Putamen (tissue), 1 donor: ENCODE measurements at regions not wholly inside any gene's neighbourhood (a gene's known extent, or its start where the extent isn't known, plus 50 kb on each side); places are given as distances from the start of the nearest gene placed in this dataset.
"Not testable (repeated sequence)": the region's sequence is repeated elsewhere in the genome, so short reads cannot be mapped to it uniquely, and the experiment has no call there.

Experiments
- DNase-seq: peaks from one replicate; pipeline ENCODE4 v3.0.0-alpha.2; 2016; ENCODE audit warnings: low spot score

DNA sequence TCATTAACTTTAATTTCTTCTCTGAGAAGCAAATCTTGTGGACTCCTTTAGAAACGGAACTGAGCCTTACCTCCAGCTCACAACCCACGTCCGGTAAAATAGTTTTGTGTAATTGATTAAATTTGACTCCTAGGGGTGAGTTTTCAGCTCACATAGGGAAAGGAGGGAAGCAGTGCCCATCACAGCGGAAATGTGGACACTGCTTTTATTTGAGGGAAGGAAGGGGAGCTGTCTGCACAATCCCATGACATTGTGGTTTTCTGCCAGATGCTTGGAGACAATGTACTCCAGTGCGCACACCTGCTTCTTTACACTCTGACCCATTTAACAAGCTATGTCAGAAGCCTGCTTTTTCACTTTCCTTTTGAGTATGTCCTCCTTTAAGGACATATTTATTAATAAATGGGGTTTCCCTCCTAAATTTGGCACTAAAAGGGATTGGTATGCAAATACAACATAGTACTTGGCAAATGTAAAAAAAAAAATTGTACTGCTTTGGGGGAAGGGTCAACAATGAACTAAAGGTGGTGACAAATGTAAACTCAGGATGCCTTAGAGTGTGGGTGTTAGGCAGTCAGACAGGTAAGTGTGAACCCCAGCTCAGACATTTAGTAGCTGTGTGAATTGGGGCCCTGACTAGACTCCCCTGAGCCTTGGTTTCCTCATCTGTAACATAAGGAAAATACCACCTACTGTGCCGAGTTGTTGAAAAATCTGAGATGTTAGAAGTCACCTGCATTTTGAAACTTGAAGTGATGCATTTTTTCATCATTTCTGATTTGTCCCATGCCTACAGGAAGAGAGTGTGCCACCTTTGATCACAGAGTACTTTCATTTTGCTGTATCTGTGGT lies 90.2 kb upstream of the KLF6 start:
- DNase-seq: no peak

DNA sequence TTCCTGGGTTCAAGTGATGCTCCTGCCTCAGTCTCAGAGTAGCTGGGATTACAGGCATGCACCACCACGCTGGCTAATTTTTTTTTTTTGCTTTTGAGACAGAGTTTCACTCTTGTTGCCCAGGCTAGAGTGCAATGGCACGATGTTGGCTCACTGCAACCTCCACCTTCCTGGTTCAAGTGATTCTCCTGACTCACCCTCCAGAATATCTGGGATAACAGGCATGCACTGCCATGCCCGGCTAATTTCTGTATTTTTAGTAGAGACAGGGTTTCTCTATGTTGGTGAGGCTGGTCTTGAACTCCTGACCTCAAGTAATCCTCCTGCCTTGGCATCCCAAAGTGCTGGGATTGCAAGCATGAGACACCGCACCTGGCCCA lies 89.6 kb upstream of the KLF6 start:
- DNase-seq: not testable (repeated sequence)

DNA sequence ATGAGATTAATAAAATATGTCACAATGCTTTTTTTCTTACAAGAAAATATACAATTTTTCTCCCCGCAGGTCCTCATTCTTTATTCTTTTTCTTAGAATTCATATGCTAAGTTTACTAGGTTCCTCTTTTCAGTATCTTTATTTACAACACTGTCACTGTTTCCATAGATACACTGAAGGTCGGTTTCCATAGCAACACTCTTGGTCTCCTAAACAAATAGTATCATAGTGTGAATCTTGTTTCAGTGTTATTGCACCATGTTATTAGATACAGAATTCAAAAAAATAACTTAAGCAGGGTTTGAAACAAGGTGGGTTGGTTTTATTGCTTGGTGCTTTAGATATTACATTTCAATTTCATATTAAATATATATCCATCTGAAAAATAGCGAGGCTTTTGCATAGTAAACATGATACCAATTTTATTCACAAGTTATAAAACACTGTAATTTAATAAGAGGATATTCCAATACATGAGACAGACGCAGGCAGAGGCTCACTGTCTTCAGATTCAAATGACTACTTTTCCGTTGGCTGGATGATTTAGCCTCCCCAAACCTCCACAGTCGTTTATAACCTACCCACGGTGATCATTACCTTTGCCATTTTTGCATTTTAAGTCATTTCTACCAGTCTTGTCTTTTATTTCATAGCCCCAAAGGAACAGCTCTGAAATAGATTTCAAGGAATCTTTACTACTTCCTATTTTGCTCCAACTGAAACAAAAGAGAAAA lies 88.9 kb upstream of the KLF6 start:
- DNase-seq: no peak

DNA sequence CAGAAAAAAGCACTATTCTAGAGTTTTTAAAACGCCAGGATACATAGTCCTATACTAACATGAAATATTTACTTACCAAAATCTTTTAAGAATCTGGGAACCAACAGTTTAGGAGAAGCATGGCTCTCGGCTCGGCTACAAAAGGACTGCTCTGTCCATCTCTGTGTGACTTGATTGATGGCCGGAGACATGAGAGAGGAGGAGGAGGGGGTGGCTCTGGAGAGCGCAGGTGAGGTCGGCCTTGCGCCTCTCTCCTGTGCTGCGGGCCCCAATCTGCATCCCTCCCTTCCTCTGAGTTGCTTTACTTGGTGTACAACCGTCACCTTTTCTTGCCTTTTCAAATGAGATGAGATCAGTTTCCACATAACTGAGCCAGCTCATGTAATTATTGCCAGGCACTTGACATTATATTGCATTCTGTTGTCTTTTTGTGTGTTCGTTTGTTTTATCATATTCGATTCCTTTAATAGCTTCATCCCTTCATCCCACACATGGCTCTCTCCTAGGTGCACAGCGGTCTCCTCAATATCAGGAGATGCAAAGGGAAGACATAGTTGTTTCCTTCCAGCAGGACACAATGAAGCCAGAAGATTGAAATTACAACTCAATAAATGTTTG lies 87.8 kb upstream of the KLF6 start:
- DNase-seq: no peak

DNA sequence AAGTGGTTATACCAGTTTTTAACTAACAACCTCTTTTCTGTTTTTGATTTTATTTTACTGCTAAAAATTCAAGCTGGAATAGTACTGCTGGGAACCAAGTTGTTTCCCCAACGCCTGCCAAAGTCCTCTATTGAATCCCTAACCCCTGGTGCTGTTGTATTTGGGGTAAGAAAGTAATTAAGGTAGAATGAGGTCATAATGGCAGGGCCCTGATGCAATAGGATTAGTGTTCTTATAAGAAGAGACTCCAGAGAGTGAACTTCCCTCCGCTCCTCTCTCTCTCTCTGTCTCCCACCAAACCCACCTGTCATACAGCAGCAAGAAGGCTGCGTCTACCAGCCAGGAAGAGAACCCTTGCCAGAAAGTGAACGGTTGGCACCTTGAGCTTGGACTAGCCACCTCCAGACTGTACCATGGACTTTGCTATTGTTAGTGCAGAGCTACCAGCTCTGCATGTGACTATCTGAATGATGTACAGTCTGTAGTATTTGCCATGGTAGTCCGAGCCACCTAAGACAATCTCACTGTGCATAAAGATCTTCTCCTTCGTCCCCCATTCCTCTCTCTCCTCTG lies 86.5 kb upstream of the KLF6 start:
- no peak for DNase-seq

DNA sequence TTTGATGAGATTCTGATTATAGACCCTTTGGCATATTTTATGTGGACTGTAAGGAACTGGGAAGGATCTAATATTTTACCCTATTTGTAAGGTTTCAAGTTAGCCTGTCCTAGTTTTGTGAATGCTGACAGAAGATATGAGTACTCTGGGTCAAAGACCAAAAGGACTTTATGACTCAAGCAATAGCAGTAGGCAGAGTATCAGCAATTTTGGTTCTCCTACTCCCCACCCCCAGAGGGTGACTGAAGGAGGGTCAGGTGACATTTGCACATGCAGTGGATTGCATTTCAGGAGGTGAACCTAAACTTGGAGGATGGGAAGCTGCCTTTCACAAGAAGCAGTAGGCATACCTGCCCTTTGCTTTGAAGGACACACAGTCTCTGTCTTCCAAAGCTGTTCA lies 84.0 kb upstream of the KLF6 start:
- no peak for DNase-seq

DNA sequence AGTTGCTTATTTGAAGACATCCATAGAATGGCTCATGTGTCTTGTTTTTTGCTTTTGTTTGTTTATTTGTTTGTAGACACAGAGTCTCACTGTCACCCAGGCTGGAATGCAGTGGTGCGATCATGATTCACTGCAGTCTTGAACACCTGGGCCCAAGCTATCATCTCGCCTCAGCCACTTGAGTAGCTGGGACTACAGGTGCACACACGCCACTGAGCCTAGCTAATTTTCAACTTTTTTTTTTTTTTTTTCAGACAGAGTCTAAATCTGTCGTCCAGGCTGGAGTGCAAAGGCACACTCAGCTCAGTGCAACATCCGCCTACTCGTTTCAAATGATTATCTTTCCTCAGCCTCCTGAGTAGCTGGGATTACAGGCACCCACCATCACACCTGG lies 83.3 kb upstream of the KLF6 start:
- no peak for DNase-seq

DNA sequence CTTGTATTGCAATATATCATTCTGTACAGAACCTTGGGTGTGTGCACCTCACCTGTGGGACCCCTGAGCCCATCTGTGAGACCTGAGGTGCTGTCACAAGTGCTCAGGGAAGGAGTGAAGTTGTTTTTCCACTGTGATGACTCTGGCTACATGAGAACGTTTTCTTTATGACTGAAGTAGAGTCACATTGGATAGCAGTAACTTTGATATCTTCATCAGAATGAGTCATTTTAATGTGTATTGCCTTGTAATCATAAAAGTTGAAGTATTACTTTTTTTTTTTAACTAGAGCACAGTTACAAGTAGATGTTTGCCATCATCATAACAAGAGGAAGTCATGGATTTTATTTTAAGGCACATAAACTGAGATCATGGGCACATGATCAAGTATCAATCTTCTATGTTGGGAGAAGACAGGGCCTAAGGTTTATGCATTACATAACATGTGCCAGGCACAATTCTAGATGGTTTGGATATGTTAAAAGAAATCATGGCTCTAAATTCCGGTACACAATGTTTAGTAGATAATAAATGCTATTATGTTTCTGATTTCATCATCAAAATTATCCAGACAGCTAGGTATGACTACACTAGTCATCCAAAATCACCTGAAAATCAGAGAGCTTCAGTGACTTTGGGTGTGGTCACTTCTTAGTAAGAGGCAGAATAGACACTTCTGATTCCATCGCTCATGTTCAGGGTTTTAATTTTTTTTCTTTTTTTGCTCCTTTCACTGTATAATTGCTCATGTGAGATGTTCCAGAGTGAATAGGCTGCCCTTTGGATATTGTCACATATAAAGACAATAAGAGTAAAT lies 82.7 kb upstream of the KLF6 start:
- DNase-seq: no peak

DNA sequence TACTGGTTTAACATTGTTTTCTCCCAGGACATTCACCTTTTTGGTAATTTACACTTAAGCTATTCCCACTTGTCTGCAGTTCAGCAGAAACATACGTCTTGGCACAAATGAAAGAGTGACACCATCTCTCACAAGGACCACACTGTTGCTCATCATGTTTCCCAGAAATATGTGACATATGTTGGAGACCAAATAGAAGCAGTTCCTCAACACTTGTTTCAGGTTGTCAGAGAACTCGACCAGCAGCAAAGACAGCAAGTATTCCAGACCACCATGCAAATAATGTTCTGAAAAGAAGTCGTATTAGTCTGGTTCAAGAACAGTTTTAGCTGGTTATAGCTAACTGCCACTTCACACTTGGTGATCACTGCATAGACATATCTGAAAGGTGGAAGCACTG lies 81.3 kb upstream of the KLF6 start:
- no peak for DNase-seq

DNA sequence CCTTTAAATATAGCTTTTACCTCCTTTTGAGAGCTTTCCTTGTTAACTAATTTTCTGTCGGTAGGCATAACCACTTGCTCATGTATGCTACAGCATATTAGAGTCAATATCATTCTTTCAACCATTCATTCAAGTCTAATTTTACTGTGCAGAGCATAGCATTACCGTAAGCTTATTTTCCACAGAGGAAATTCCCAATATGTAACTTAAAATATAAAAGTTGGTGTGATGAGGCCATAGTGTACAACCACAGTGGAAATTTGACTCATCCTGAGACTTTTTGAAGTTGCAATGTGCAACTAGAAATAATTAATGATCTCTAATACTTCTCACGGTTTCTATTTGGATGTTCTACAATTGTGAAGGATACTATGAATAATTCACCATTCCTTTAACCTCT lies 80.6 kb upstream of the KLF6 start:
- no peak for DNase-seq

DNA sequence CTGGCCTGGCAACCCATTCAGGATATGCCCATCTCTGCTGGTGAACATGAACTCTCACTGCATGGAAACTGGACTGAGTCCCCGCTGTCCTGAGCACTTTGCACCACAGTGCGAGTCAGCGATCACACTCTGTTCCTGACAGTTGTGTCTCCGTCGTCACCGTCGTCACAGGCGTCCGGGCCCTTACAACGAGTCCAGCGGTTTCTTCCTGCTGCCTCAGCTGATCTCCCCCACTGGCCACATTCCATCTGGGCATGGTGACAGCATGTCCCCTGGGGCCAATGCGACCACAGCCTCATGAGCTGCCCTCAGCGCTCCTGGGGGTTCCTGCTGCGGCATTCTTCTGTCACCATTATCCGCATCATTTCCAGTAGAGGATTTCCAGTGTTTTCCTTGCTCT lies 76.8 kb upstream of the KLF6 start:
- DNase-seq: no peak

DNA sequence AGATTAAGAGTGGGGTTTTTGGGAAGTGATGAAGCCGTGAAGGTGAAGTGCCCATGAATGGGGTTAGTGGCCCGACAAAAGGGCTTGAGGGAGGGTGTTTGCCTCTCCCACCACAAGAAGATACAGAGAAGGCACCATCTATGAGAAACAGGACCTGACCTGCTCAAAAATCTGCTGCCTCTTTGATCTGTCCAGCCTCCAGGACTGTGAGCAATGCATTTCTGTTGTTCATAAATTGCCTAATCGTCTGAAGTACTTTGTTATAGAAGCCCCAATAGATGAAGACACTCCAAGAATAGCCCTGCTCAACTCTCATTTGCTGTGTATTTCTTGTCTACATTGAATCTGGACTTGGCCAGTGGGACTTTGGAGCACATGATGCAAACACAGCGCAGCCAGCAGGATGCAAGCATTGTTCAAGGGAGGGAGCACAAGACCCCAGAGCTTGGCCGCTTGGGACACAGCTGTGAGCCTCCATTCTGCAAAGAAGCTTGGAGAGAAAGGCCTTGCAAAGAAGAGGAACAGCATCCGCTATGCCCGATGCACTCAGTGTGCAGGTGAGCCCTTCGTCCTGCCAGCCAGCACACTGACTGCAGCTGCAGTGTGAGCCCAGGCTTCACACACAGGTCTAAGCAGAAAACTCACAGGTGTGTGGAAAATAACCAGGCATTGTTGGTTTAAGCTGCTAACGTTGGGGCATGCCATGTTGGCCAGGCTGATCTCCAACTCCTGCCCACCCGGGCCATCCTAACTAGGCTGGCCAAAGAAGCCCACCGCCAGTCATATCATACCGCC lies 73.2 kb upstream of the KLF6 start:
- no peak for DNase-seq

DNA sequence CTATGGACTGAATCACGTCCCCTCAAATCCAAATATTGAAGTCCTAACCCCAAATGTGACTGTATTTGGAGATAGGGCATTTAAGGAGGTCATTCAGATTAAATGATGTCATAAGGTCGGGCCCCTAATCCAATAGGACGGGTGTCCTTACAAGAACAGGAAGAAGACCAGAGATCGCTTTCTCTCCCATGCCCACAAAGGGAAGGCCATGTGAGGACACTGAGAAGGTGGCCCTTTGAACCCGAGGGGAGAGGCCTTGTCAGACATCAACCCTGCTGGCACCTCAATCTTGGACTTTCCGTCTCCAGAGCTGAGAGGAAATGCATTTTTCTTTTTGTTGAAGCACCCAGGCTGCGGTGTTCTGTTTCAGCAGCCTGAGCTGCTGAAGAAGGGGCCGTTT lies 72.3 kb upstream of the KLF6 start:
- DNase-seq: no peak

DNA sequence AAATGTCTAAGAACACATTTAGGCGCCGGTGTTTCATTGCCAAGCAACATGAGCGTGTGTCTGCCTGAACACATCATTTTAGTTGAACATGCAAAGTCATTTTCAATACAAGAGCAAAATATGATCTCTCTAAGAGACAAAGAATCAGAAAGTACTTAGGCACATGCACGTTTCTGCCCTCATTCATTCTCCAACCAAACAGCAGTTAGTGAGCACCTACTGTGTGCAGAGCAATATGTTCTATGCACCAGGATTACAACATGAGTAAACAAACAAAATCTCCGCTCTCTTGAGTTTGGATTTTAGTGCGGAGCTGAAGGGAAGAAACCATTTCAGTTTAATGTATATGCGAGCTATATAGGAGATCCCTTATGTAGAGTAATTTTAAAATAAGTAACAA lies 71.6 kb upstream of the KLF6 start:
- no peak for DNase-seq

DNA sequence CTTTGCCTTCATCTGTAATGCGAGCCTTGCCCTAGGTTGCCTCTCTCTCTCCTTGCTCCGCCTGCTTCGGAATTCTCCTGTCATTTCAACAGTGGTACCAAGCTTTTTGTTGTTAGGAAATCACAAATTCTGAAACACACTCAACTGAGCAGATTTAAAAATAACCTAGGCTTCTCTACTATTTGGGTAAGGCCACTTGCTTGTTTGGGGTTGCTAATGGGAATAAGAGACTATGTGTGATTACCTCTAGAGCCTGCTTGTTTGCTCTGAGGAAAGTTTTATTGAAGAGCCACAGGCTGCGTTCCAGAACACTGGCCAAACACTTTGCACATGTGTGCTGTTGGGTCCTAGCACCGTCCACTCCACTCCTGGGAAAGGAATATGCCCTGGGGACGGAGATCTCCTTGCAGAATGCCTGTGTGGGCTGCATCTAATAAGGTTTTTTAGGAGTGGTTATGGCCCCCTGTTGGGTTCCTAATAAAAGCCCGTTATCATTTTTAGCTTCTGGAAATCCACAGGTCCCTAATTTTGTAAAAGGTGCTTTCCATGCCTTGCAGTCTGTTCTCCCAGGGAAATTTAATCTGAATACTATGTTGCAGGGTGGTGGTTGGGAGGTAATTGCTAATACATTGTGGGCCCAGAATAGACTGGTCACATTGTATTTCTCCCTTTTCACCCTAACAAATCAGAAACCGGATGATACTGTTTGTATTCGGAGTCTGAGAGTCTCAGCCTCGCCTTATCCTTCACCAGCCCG lies 68.7 kb upstream of the KLF6 start:
- no peak for DNase-seq

DNA sequence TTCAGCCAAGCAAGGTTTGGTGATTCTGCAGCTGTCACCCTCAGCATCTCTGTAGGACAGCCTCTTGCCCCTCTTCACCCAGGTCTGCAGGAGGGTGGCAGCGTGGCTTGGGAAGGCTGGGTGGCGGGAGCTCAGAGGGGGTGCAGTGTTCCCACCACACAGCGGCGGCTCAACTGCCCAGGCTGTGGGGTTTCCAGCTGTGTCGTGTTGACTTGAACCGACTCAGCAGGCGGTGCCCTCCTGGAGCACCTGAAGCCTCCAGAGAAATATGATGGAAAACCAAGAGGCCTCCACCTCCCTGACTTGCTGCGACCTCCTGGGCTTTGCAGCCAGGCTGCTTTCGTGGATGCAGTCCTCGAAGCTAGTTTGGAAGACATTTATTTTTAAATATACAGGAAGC lies 68.0 kb upstream of the KLF6 start:
- DNase-seq: no peak

DNA sequence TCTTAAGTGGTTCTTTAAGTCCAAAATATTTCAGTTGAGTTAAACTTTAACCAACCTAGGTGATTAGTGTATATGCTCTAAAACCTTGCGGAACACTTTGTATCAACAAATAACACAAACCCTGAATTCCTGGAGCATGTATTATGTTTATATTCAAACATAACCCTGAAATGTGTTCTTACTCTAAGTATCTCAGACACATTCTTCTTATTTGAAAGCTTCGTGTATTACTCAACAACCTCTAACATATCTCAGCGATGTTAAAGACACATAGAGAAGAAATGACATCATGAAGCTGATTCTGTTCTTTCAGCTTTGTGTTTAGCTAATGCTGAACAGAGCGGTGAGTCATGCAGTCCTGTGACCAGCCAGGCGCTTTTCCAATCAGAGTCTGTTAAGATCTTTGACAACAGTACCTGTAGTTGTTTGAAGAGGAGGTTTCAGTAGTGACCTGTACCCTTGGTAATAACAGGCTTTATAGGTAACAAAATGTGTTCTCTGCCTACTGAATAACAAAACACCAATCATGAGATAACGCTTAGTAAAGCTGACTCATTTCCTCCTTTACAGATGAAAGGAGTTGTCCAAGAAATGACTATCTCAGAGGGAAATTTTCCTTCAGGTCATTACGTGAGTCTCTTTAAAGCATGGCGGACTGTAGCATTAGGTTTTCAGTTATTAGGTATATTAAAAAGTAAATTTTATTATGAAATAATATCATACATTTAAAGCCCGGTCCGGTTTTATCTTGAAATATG lies 67.3 kb upstream of the KLF6 start:
- peak; percentile 14 for DNase-seq

DNA sequence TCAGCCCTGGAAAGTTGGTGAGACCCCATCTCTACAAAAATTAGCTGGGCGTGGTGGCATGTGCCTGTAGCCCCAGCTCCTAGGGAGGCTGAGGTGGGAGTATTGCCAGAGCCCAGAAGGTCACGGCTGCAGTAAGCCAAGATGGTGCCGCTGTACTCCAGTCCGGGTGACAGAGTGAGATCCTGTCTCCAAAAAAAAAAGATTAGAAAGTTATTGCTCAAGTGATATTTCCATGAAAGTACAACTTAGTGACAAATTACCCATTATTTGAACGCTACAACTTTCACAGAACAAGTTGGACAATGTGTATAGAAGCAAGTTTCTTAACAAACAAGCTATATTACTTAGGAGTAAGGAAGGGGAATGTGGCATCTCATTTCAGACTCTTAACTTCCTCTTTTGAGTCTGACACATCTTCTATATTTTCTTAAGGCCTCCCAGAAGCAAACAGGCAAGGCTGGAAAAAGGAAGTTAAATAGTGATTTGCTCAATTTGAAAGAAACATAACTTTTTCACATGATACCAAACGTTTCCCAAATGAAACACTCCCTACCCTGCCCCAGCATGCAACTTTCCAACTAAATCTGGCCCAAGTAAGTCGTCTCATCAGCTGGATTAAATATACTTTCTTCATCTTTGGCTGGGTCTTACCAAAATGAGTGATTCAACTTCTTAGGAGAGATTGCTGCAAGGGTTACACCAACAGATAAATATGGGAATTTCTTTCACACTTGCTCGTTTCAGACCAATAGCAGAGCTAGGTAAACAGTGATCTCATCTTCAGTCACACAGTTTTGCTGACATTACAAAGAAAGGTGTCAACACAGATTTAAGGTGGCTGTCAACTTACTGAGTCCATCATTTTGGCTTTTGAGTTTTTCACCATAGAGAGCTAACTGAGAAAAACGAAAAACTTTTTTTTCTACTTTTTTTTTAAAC lies 66.3 kb upstream of the KLF6 start:
- DNase-seq: peak; percentile 26
